GM19025 (cell line): ENCODE measurements at regions not wholly inside any gene's neighbourhood (a gene's known extent, or its start where the extent isn't known, plus 50 kb on each side); places are given as distances from the start of the nearest gene placed in this dataset.
"Not testable (repeated sequence)": the region's sequence is repeated elsewhere in the genome, so short reads cannot be mapped to it uniquely, and the experiment has no call there.

Source experiments
- ATAC-seq: cut with Tn5 transposase; IDR thresholded peaks from one replicate; pipeline ENCODE4 v1.9.1; 2021; ENCODE audit warnings: mild to moderate bottlenecking, low read depth, moderate library complexity; ENCODE audit not compliant: unreplicated experiment

- no peak for ATAC-seq
Observed at GRCh38 chr9:82819260-82819659, 243.7 kb downstream of the RASEF start.

DNA sequence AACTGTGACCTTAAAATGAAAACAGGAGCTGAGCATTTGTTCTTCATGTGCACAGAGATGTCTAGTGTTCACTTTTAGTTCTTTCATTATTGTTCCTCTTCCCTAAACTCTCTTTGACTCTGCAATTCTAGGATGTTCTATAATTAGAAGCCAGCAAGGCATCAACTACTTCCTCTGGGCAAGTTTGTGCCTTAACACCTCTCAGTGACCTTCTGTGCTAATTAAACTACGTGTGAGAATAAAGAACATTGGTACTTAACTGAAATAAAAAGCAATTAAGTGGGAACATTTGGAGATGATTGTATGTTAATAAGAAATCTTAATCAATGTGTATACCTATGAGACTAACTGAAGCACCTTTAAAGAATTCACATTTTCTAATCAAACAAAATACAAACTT is 242.8 kb downstream of the RASEF start:
- no peak for ATAC-seq

DNA sequence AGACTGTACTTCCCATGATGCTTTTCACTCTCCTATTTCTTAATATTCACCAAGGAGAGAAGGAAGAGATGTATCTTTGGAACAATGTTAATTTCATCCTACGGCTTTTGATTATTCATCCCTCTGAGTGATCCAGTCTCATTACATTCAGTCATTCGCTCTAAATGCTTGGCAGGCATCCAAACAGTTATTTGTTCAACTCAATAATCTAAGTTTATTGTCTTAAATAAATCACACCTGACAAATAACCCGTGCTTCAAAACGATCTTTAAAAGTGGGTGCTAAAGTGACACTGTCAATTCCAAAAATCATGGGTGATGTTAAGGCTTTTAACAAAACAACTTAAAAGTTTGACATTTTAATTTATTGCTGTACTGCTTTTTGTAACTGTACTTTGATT is 233.1 kb downstream of the RASEF start:
- ATAC-seq: no peak

GRCh38 chr9:82865524-82865923 is 197.4 kb downstream of the RASEF start:
- no peak for ATAC-seq

- ATAC-seq: no peak
Observed at GRCh38 chr9:82880336-82881050, 182.4 kb downstream of the RASEF start.

DNA sequence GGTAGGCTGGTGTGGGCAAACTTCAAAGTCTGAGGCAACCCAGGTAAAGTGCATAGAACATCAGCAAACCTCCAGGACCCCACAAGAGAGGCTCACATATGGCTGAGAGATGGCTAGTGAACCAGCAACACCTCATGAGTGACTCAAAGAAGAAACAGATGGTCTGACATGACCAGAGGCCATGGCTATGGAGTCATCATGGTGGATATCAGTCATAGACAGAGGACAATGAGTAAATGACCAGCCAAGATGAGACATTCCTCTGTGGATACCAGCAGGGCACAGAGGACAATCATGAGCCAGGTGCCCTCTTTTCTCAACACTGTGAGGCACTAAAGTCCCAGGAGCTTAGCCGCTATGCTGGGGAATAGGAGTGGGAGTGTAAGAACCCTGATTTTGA is 180.8 kb downstream of the RASEF start:
- ATAC-seq: no peak

- no peak for ATAC-seq
Observed at GRCh38 chr9:82882748-82883147, 180.2 kb downstream of the RASEF start.

DNA sequence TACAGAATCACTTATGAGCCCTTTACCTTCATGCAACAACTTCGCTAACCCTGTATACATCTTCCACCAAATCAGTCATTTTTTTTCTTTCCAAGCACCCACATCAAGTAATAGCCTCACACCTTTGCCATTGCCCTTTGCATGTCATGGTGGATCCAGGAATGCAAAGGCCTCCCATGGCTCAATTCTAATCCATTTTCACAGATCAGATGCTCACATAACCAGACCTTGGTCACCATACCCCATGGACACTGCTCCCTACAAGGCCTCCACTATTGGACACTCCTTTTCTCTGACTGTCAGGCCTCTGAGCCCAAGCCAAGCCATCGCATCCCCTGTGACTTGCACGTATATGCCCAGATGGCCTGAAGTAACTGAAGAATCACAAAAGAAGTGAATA is 179.5 kb downstream of the RASEF start:
- no peak for ATAC-seq

DNA sequence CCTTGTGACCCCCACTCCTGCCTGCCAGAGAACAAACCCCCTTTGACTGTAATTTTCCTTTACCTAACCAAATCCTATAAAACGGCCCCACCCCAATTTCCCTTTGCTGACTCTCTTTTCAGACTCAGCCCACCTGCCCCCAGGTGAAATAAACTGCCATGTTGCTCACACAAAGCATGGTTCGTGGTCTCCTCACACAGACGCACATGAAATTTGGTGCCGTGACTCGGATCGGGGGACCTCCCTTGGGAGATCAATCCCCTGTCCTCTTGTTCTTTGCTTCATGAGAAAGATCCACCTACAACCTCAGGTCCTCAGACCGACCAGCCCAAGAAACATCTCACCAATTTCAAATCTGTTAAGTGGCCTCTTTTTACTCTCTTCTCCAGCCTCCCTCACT is 179.0 kb downstream of the RASEF start:
- ATAC-seq: not testable (repeated sequence)

- no peak for ATAC-seq
Observed at GRCh38 chr9:82890401-82890800, 172.5 kb downstream of the RASEF start.

- no peak for ATAC-seq
Observed at GRCh38 chr9:82890865-82891264, 172.1 kb downstream of the RASEF start.

- ATAC-seq: no peak
Observed at GRCh38 chr9:82891321-82891720, 171.6 kb downstream of the RASEF start.

GRCh38 chr9:82893549-82893948 is 169.4 kb downstream of the RASEF start:
- ATAC-seq: no peak

GRCh38 chr9:82894548-82894947 is 168.4 kb downstream of the RASEF start:
- ATAC-seq: no peak

DNA sequence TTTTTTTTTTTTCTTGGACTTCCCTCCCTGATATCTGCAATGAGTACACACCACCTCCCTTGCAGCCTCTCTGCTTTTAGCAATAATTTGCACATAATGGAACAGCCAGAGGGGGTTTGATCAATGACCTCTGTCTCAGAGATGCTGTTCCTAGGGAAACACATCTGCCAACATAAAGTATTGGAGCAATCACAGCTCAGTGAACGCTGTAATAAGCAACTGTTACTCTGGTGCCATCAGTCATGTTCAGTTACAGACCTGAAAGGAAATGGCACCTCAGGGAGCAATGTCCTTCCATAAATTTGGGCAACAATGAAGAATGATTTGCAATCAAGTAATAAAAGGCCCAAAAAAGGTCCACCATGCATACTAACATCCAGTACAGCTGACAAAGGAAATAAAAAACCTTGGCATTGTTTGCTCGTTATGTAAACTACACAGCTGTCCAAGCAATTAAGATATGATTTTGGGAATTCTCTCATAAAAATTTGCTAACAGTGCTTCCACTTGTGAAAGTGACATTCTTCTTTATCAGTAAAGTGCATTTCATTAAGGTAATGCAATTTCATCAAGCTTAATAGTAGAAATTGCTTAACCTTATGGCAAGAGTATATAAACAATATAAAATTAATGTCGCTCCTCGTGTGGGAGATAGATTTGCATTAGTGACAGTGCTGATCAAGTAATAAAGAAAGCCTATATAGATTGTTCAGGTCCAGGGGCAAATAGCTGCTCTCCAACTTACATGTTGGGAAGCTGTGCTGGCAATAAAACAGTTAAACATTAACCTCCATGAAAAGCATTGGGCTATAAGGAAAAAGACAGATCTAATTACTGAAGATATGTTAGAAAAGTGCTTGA is 167.8 kb downstream of the RASEF start:
- ATAC-seq: no peak

DNA sequence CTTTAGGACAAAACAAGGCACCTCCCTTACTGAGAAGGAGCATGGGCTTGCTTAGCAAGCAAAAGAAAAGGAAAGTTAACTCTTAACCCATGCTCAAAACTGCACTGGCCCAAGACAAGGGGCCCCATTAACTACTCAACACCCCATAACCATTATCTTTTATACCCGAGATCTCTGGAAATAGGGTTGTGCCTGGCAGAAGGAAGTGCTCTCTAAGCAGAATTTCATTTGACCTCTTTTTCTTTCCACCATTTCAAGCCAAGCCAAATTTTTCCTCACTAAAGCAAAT is 167.2 kb downstream of the RASEF start:
- ATAC-seq: no peak

GRCh38 chr9:82903503-82903902 is 159.4 kb downstream of the RASEF start:
- no peak for ATAC-seq

- no peak for ATAC-seq
Observed at GRCh38 chr9:82911996-82912395, 150.9 kb downstream of the RASEF start.

GRCh38 chr9:82912645-82913044 is 150.3 kb downstream of the RASEF start:
- no peak for ATAC-seq

- not testable (repeated sequence) for ATAC-seq
Observed at GRCh38 chr9:82916238-82916637, 146.7 kb downstream of the RASEF start.

- no peak for ATAC-seq
Observed at GRCh38 chr9:82920154-82920553, 142.8 kb downstream of the RASEF start.

- ATAC-seq: no peak
Observed at GRCh38 chr9:82922686-82923085, 140.3 kb downstream of the RASEF start.
